ENCODE measurements at regions not wholly inside any gene's neighbourhood (a gene's known extent, or its start where the extent isn't known, plus 50 kb on each side); places are given as distances from the start of the nearest gene placed in this dataset.

GRCh38 chr4:62232814-62233213 is 1032.7 kb downstream of the ADGRL3 start:
- DNase-seq (ENCODE audit: low read depth), result no peak

GRCh38 chr4:62231994-62232393 is 1031.9 kb downstream of the ADGRL3 start:
- no peak for DNase-seq (ENCODE audit: low read depth)

- no peak for DNase-seq (ENCODE audit: low read depth)
Measured at GRCh38 chr4:62226082-62226481, 1026.0 kb downstream of the ADGRL3 start.

- DNase-seq (ENCODE audit: low read depth), result no peak
Measured at GRCh38 chr4:62222121-62222520, 1022.0 kb downstream of the ADGRL3 start.

- DNase-seq (ENCODE audit: low read depth), result no peak
Measured at GRCh38 chr4:62210486-62210885, 1010.4 kb downstream of the ADGRL3 start.

GRCh38 chr4:62209757-62210485 is 1009.8 kb downstream of the ADGRL3 start:
- no peak for DNase-seq (ENCODE audit: low read depth)

GRCh38 chr4:62208921-62209320 is 1008.8 kb downstream of the ADGRL3 start:
- no peak for DNase-seq (ENCODE audit: low read depth)

GRCh38 chr4:62204136-62204535 is 1004.0 kb downstream of the ADGRL3 start:
- DNase-seq (ENCODE audit: low read depth), result no peak

- DNase-seq (ENCODE audit: low read depth), result no peak
Measured at GRCh38 chr4:62199291-62199810, 999.2 kb downstream of the ADGRL3 start.

- no peak for DNase-seq (ENCODE audit: low read depth)
Measured at GRCh38 chr4:62196338-62196737, 996.2 kb downstream of the ADGRL3 start.

GRCh38 chr4:62194342-62194741 is 994.2 kb downstream of the ADGRL3 start:
- DNase-seq (ENCODE audit: low read depth), result no peak

- DNase-seq (ENCODE audit: low read depth), result no peak
Measured at GRCh38 chr4:62193761-62194160, 993.6 kb downstream of the ADGRL3 start.

GRCh38 chr4:62191451-62192240 is 991.5 kb downstream of the ADGRL3 start:
- no peak for DNase-seq (ENCODE audit: low read depth)

- no peak for DNase-seq (ENCODE audit: low read depth)
Measured at GRCh38 chr4:62170235-62170634, 970.1 kb downstream of the ADGRL3 start.

- DNase-seq (ENCODE audit: low read depth), result no peak
Measured at GRCh38 chr4:62168681-62169080, 968.6 kb downstream of the ADGRL3 start.

GRCh38 chr4:62162606-62163005 is 962.5 kb downstream of the ADGRL3 start:
- no peak for DNase-seq (ENCODE audit: low read depth)

- DNase-seq (ENCODE audit: low read depth), result no peak
Measured at GRCh38 chr4:62161446-62161845, 961.3 kb downstream of the ADGRL3 start.

- DNase-seq (ENCODE audit: low read depth), result no peak
Measured at GRCh38 chr4:62159876-62160275, 959.8 kb downstream of the ADGRL3 start.

- no peak for DNase-seq (ENCODE audit: low read depth)
Measured at GRCh38 chr4:62159306-62159705, 959.2 kb downstream of the ADGRL3 start.

- no peak for DNase-seq (ENCODE audit: low read depth)
Measured at GRCh38 chr4:62156205-62156604, 956.1 kb downstream of the ADGRL3 start.

- DNase-seq (ENCODE audit: low read depth), result no peak
Measured at GRCh38 chr4:62145276-62145675, 945.1 kb downstream of the ADGRL3 start.

- DNase-seq (ENCODE audit: low read depth), result no peak
Measured at GRCh38 chr4:62144431-62144830, 944.3 kb downstream of the ADGRL3 start.

- DNase-seq (ENCODE audit: low read depth), result no peak
Measured at GRCh38 chr4:62135565-62136156, 935.5 kb downstream of the ADGRL3 start.
